ENCODE measurements at regions not wholly inside any gene's neighbourhood (a gene's known extent, or its start where the extent isn't known, plus 50 kb on each side); places are given as distances from the start of the nearest gene placed in this dataset.

DNA sequence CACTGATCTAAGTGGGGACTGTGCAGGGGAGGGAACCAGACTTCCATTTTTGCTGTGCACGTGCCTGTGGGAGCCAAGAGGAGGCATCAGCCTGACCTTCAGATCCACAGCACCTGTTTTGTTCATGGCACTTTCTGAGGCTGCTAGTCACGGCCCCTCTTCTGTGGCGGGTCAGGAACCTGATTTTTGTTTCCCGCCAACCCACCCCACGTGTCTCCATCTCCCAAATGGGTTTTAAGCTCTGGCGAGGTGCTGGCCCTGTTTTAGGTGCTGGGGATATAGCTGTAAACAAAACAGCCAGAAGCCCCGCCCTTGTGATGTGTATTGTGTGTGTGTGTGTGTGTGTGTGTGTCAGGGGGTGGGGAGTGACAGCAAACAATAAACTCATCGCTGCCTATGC, 60.4 kb upstream of the GRPEL1 start:
- TF ChIP-seq ZBTB17 (tag by site-specific recombination; IDR thresholded peaks at IDR 0.05) = no peak
- TF ChIP-seq ZSCAN23 (tag by site-specific recombination; IDR thresholded peaks at IDR 0.05) = no peak
- no peak for TF ChIP-seq ZNF544 (tag by site-specific recombination; IDR thresholded peaks at IDR 0.05)
- TF ChIP-seq ZNF707 (tag by site-specific recombination; IDR thresholded peaks at IDR 0.05) = no peak
- no peak for TF ChIP-seq ZFP37 (tag by site-specific recombination; IDR thresholded peaks at IDR 0.05)
- TF ChIP-seq ZNF791 (tag by site-specific recombination; IDR thresholded peaks at IDR 0.05) = no peak
- TF ChIP-seq SP2 (tag by site-specific recombination; IDR thresholded peaks at IDR 0.05) = no peak
- TF ChIP-seq ZNF24 (tag by site-specific recombination; IDR thresholded peaks at IDR 0.05) = no peak
- TF ChIP-seq ZNF530 (tag by site-specific recombination; IDR thresholded peaks at IDR 0.05; ENCODE audit: low read depth) = no peak
- no peak for TF ChIP-seq ZNF350 (tag by site-specific recombination; IDR thresholded peaks at IDR 0.05)
- no peak for TF ChIP-seq ZNF76 (tag by site-specific recombination; IDR thresholded peaks at IDR 0.05; ENCODE audit: borderline replicate concordance, low read depth)
- TF ChIP-seq ZNF221 (tag by site-specific recombination; IDR thresholded peaks at IDR 0.05; ENCODE audit: borderline replicate concordance) = no peak
- no peak for TF ChIP-seq ZNF510 (tag by site-specific recombination; IDR thresholded peaks at IDR 0.05; ENCODE audit: insufficient replicate concordance)
- POLR2A ChIA-PET = no interaction called here
- CTCF ChIA-PET = no interaction called here
- H3K27ac ChIP-seq (ENCODE audit: extremely low read depth, low read depth, low read length) = no peak overlapping the region
- no peaks in the 10 kb centered on the region for H3K4me1 ChIP-seq (ENCODE audit: control insufficient read depth, insufficient read depth, low read length)
- H3K9me3 ChIP-seq (ENCODE audit: control insufficient read depth, insufficient read depth, low read depth, low read length) = no peaks in the 10 kb centered on the region
- no peaks in the 10 kb centered on the region for H3K36me3 ChIP-seq (ENCODE audit: control insufficient read depth in 2 of 2, insufficient read depth in 1 of 2, low read length in 2 of 2)
- no peak overlapping the region for H3K4me3 ChIP-seq (ENCODE audit: low read depth, low read length)

DNA sequence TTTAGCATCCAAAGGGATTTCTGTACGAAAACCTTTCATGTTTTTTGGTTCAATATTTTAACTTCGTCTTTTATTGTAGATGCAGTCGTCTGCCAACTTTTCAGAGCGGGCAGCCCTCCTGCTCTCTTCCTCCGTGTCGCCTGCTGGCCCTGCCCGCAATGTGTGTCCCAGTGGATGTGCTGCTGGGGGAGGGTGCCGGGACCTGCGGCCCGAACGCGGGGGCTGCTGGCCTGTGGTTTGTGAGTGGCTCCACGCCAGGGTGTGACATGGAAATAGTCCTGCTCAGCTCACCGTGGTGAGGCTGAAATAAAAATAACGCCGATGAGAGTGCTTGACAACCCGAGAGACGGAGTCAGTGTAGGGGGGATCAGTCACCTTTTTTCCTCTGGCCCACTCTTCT, 59.7 kb upstream of the GRPEL1 start:
- Histone ChIP-seq H3K36me3 (ENCODE audit: control insufficient read depth in 2 of 2, insufficient read depth in 1 of 2, low read length in 2 of 2) (no peaks in the 10 kb centered on the region), H3K27ac (ENCODE audit: extremely low read depth, low read depth, low read length) (no peak overlapping the region), H3K4me1 (ENCODE audit: control insufficient read depth, insufficient read depth, low read length) (no peaks in the 10 kb centered on the region), H3K9me3 (ENCODE audit: control insufficient read depth, insufficient read depth, low read depth, low read length) (no peaks in the 10 kb centered on the region), H3K4me3 (ENCODE audit: low read depth, low read length) (no peak overlapping the region)
- POLR2A ChIA-PET = no interaction called here
- no peak for TF ChIP-seq ZNF610 (tag by site-specific recombination; IDR thresholded peaks at IDR 0.05; ENCODE audit: borderline replicate concordance)
- no peak for TF ChIP-seq ZNF654 (tag by site-specific recombination; IDR thresholded peaks at IDR 0.05; ENCODE audit: low read depth)
- no peak for TF ChIP-seq ZNF548 (tag by site-specific recombination; IDR thresholded peaks at IDR 0.05)
- no peak for TF ChIP-seq EGR2 (tag by site-specific recombination; IDR thresholded peaks at IDR 0.05; ENCODE audit: low read depth)
- TF ChIP-seq, protein P1, sequence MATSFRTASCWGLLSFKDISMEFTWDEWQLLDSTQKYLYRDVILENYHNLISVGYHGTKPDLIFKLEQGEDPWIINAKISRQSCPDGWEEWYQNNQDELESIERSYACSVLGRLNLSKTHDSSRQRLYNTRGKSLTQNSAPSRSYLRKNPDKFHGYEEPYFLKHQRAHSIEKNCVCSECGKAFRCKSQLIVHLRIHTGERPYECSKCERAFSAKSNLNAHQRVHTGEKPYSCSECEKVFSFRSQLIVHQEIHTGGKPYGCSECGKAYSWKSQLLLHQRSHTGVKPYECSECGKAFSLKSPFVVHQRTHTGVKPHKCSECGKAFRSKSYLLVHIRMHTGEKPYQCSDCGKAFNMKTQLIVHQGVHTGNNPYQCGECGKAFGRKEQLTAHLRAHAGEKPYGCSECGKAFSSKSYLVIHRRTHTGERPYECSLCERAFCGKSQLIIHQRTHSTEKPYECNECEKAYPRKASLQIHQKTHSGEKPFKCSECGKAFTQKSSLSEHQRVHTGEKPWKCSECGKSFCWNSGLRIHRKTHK (tag by site-specific recombination; IDR thresholded peaks at IDR 0.05) = no peak
- no peak for TF ChIP-seq SCRT1 (tag by site-specific recombination; IDR thresholded peaks at IDR 0.05; ENCODE audit: borderline replicate concordance)
- no peak for TF ChIP-seq REPIN1 (tag by site-specific recombination; IDR thresholded peaks at IDR 0.05; ENCODE audit: low read depth)
- no peak for TF ChIP-seq ZNF2 (tag by site-specific recombination; IDR thresholded peaks at IDR 0.05)
- no peak for TF ChIP-seq ZNF394 (tag by site-specific recombination; IDR thresholded peaks at IDR 0.05; ENCODE audit: borderline replicate concordance)
- no peak for TF ChIP-seq ZNF132 (tag by site-specific recombination; IDR thresholded peaks at IDR 0.05; ENCODE audit: borderline replicate concordance)
- TF ChIP-seq, protein P2, sequence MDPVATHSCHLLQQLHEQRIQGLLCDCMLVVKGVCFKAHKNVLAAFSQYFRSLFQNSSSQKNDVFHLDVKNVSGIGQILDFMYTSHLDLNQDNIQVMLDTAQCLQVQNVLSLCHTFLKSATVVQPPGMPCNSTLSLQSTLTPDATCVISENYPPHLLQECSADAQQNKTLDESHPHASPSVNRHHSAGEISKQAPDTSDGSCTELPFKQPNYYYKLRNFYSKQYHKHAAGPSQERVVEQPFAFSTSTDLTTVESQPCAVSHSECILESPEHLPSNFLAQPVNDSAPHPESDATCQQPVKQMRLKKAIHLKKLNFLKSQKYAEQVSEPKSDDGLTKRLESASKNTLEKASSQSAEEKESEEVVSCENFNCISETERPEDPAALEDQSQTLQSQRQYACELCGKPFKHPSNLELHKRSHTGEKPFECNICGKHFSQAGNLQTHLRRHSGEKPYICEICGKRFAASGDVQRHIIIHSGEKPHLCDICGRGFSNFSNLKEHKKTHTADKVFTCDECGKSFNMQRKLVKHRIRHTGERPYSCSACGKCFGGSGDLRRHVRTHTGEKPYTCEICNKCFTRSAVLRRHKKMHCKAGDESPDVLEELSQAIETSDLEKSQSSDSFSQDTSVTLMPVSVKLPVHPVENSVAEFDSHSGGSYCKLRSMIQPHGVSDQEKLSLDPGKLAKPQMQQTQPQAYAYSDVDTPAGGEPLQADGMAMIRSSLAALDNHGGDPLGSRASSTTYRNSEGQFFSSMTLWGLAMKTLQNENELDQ (tag by site-specific recombination; IDR thresholded peaks at IDR 0.05; ENCODE audit: low read depth) = no peak
- TF ChIP-seq ZNF624 (tag by site-specific recombination; IDR thresholded peaks at IDR 0.05) = no peak
- TF ChIP-seq, protein P3, sequence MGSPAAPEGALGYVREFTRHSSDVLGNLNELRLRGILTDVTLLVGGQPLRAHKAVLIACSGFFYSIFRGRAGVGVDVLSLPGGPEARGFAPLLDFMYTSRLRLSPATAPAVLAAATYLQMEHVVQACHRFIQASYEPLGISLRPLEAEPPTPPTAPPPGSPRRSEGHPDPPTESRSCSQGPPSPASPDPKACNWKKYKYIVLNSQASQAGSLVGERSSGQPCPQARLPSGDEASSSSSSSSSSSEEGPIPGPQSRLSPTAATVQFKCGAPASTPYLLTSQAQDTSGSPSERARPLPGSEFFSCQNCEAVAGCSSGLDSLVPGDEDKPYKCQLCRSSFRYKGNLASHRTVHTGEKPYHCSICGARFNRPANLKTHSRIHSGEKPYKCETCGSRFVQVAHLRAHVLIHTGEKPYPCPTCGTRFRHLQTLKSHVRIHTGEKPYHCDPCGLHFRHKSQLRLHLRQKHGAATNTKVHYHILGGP (tag by site-specific recombination; IDR thresholded peaks at IDR 0.05) = no peak
- CTCF ChIA-PET = no interaction called here
